ENCODE measurements at regions not wholly inside any gene's neighbourhood (a gene's known extent, or its start where the extent isn't known, plus 50 kb on each side); places are given as distances from the start of the nearest gene placed in this dataset.

GRCh38 chr11:129738242-129738641 lies 77.4 kb upstream of the TMEM45B start:
- ATAC-seq, result no peak
- H3K36me3 ChIP-seq (ENCODE audit: control insufficient read depth in 2 of 2, insufficient read depth in 2 of 2, low read length in 1 of 2), result no peaks in the 10 kb centered on the region
- no peak overlapping the region for H3K9ac ChIP-seq (ENCODE audit: control insufficient read depth, insufficient read depth, low read length)
- no peaks in the 10 kb centered on the region for H3K9me3 ChIP-seq (replicated peaks; ENCODE audit: control insufficient read depth, insufficient read depth, low read length)
- in situ Hi-C loops (cut with MboI), result no loop called here
- ChIA-PET CTCF (interaction anchor here (1.1 kb wide), 1 partner anchor 298 kb away, joined by 3 read pairs; no protein-coding TSS in a partner anchor), POLR2A (no interaction called here), SMC1A (ENCODE audit: uncharacterized antibody, unreplicated experiment) (no interaction called here), RAD21 (ENCODE audit: unreplicated experiment) (no interaction called here)
- H3K4me2 ChIP-seq (ENCODE audit: control insufficient read depth, insufficient read depth), result no peak overlapping the region
- intact Hi-C loops (cut with micrococcal nuclease; ENCODE audit: unreplicated experiment), result no loop called here
- BruUV-seq (replicated peaks), result no TSS peak
- peaks cover 0 to 4% of the 10 kb centered on the region in 2 experiments; a peak in 3 of 4 replicates for H3K27me3 ChIP-seq (replicated peaks in 1 of 2; ENCODE audit: control insufficient read depth in 2 of 2, insufficient read depth in 2 of 2, low read length in 1 of 2)
- H3K4me3 ChIP-seq, result no peak overlapping the region
- DNase-seq (ENCODE audit: low read depth, low spot score), result no peak
- H3K79me2 ChIP-seq (ENCODE audit: control insufficient read depth, insufficient read depth, low read length), result no peaks in the 10 kb centered on the region
- no peak for FAIRE-seq
- H2AFZ ChIP-seq (ENCODE audit: control insufficient read depth, low read depth, low read length), result no peak overlapping the region
- H3K27ac ChIP-seq (ENCODE audit: control insufficient read depth, insufficient read depth), result no peak overlapping the region
- H3K4me1 ChIP-seq (ENCODE audit: control insufficient read depth, insufficient read depth, low read length), result no peaks in the 10 kb centered on the region
- no peaks in the 10 kb centered on the region for H4K20me1 ChIP-seq (ENCODE audit: control insufficient read depth, insufficient read depth)
- 12% methylated on average over 2 of the region's 2 CpGs for WGBS (ENCODE audit: insufficient coverage, insufficient replicate concordance, low lambda C conversion rate, missing lambda C conversion rate)
- TF ChIP-seq YY1 (IDR thresholded peaks at IDR 0.05; ENCODE audit: low read depth, low read length) (no peak), IRF5 (IDR thresholded peaks at IDR 0.05; ENCODE audit: borderline replicate concordance) (no peak), CUX1 (IDR thresholded peaks at IDR 0.05; ENCODE audit: insufficient replicate concordance, low read depth, low read length) (no peak), RAD51 (IDR thresholded peaks at IDR 0.05) (no peak), POU2F2 (IDR thresholded peaks at IDR 0.05; ENCODE audit: borderline replicate concordance, low read depth, low read length) (no peak), E4F1 (IDR thresholded peaks at IDR 0.05; ENCODE audit: borderline replicate concordance, partially characterized antibody) (no peak), CHD4 (IDR thresholded peaks at IDR 0.05) (no peak), RB1 (IDR thresholded peaks at IDR 0.05; ENCODE audit: borderline replicate concordance) (no peak), PRDM15 (CRISPR knock-in tag; IDR thresholded peaks at IDR 0.05) (no peak)
